ENCODE measurements at regions not wholly inside any gene's neighbourhood (a gene's known extent, or its start where the extent isn't known, plus 50 kb on each side); places are given as distances from the start of the nearest gene placed in this dataset.
"Not testable (repeated sequence)": the region's sequence is repeated elsewhere in the genome, so short reads cannot be mapped to it uniquely, and the experiment has no call there.

GRCh38 chr7:150029013-150029389 is 155.2 kb downstream of the ATP6V0E2 start:
- H3K27me3 ChIP-seq (ENCODE audit: insufficient read depth, insufficient read length); H3K4me3 ChIP-seq (ENCODE audit: insufficient read length, low read depth); H3K9me3 ChIP-seq (ENCODE audit: insufficient read depth, low read length); H3K36me3 ChIP-seq (ENCODE audit: insufficient read depth, insufficient read length, low read length); DNase-seq (ENCODE audit: low read depth, low spot score); H3K4me1 ChIP-seq (ENCODE audit: insufficient read depth, insufficient read length); H3K9ac ChIP-seq (ENCODE audit: insufficient read length, low read depth): not testable (repeated sequence)

GRCh38 chr7:150031733-150032132 is 158.0 kb downstream of the ATP6V0E2 start:
- not testable (repeated sequence) for DNase-seq (ENCODE audit: low read depth, low spot score); H3K36me3 ChIP-seq (ENCODE audit: insufficient read depth, insufficient read length, low read length); H3K9me3 ChIP-seq (ENCODE audit: insufficient read depth, low read length); H3K27me3 ChIP-seq (ENCODE audit: insufficient read depth, insufficient read length); H3K4me3 ChIP-seq (ENCODE audit: insufficient read length, low read depth); H3K9ac ChIP-seq (ENCODE audit: insufficient read length, low read depth); H3K4me1 ChIP-seq (ENCODE audit: insufficient read depth, insufficient read length)

- H3K9me3 ChIP-seq (ENCODE audit: insufficient read depth, low read length); DNase-seq (ENCODE audit: low read depth, low spot score); H3K4me3 ChIP-seq (ENCODE audit: insufficient read length, low read depth); H3K9ac ChIP-seq (ENCODE audit: insufficient read length, low read depth); H3K36me3 ChIP-seq (ENCODE audit: insufficient read depth, insufficient read length, low read length); H3K4me1 ChIP-seq (ENCODE audit: insufficient read depth, insufficient read length); H3K27me3 ChIP-seq (ENCODE audit: insufficient read depth, insufficient read length): not testable (repeated sequence)
Measured at GRCh38 chr7:150033711-150034110, 159.9 kb downstream of the ATP6V0E2 start.

- H3K36me3 ChIP-seq (ENCODE audit: insufficient read depth, insufficient read length, low read length); H3K9me3 ChIP-seq (ENCODE audit: insufficient read depth, low read length); H3K4me1 ChIP-seq (ENCODE audit: insufficient read depth, insufficient read length); DNase-seq (ENCODE audit: low read depth, low spot score); H3K9ac ChIP-seq (ENCODE audit: insufficient read length, low read depth); H3K27me3 ChIP-seq (ENCODE audit: insufficient read depth, insufficient read length); H3K4me3 ChIP-seq (ENCODE audit: insufficient read length, low read depth): not testable (repeated sequence)
Measured at GRCh38 chr7:150035769-150036168, 162.0 kb downstream of the ATP6V0E2 start.

GRCh38 chr7:150039061-150039460 is 165.3 kb downstream of the ATP6V0E2 start:
- H3K9me3 ChIP-seq (ENCODE audit: insufficient read depth, low read length); H3K9ac ChIP-seq (ENCODE audit: insufficient read length, low read depth); DNase-seq (ENCODE audit: low read depth, low spot score); H3K4me1 ChIP-seq (ENCODE audit: insufficient read depth, insufficient read length); H3K36me3 ChIP-seq (ENCODE audit: insufficient read depth, insufficient read length, low read length); H3K4me3 ChIP-seq (ENCODE audit: insufficient read length, low read depth); H3K27me3 ChIP-seq (ENCODE audit: insufficient read depth, insufficient read length): not testable (repeated sequence)

GRCh38 chr7:150042281-150042680 is 168.5 kb downstream of the ATP6V0E2 start:
- not testable (repeated sequence) for H3K27me3 ChIP-seq (ENCODE audit: insufficient read depth, insufficient read length); H3K9me3 ChIP-seq (ENCODE audit: insufficient read depth, low read length); H3K36me3 ChIP-seq (ENCODE audit: insufficient read depth, insufficient read length, low read length); H3K9ac ChIP-seq (ENCODE audit: insufficient read length, low read depth); H3K4me3 ChIP-seq (ENCODE audit: insufficient read length, low read depth); DNase-seq (ENCODE audit: low read depth, low spot score); H3K4me1 ChIP-seq (ENCODE audit: insufficient read depth, insufficient read length)

- H3K4me3 ChIP-seq (ENCODE audit: insufficient read length, low read depth); DNase-seq (ENCODE audit: low read depth, low spot score); H3K27me3 ChIP-seq (ENCODE audit: insufficient read depth, insufficient read length); H3K36me3 ChIP-seq (ENCODE audit: insufficient read depth, insufficient read length, low read length); H3K9ac ChIP-seq (ENCODE audit: insufficient read length, low read depth); H3K4me1 ChIP-seq (ENCODE audit: insufficient read depth, insufficient read length); H3K9me3 ChIP-seq (ENCODE audit: insufficient read depth, low read length): not testable (repeated sequence)
Measured at GRCh38 chr7:150044771-150045170, 171.0 kb downstream of the ATP6V0E2 start.

- not testable (repeated sequence) for H3K4me1 ChIP-seq (ENCODE audit: insufficient read depth, insufficient read length); H3K9ac ChIP-seq (ENCODE audit: insufficient read length, low read depth); H3K27me3 ChIP-seq (ENCODE audit: insufficient read depth, insufficient read length); H3K36me3 ChIP-seq (ENCODE audit: insufficient read depth, insufficient read length, low read length); H3K9me3 ChIP-seq (ENCODE audit: insufficient read depth, low read length); DNase-seq (ENCODE audit: low read depth, low spot score); H3K4me3 ChIP-seq (ENCODE audit: insufficient read length, low read depth)
Measured at GRCh38 chr7:150045596-150045995, 171.8 kb downstream of the ATP6V0E2 start.

- H3K9me3 ChIP-seq (ENCODE audit: insufficient read depth, low read length); DNase-seq (ENCODE audit: low read depth, low spot score); H3K9ac ChIP-seq (ENCODE audit: insufficient read length, low read depth); H3K4me3 ChIP-seq (ENCODE audit: insufficient read length, low read depth); H3K27me3 ChIP-seq (ENCODE audit: insufficient read depth, insufficient read length); H3K36me3 ChIP-seq (ENCODE audit: insufficient read depth, insufficient read length, low read length); H3K4me1 ChIP-seq (ENCODE audit: insufficient read depth, insufficient read length): not testable (repeated sequence)
Measured at GRCh38 chr7:150046290-150047194, 172.8 kb downstream of the ATP6V0E2 start.

- Histone ChIP-seq H3K9ac (ENCODE audit: insufficient read length, low read depth) (peak overlapping the region; percentile 50), H3K4me3 (ENCODE audit: insufficient read length, low read depth) (peak overlapping the region; percentile 28)
- not testable (repeated sequence) for H3K27me3 ChIP-seq (ENCODE audit: insufficient read depth, insufficient read length); H3K9me3 ChIP-seq (ENCODE audit: insufficient read depth, low read length); DNase-seq (ENCODE audit: low read depth, low spot score); H3K4me1 ChIP-seq (ENCODE audit: insufficient read depth, insufficient read length); H3K36me3 ChIP-seq (ENCODE audit: insufficient read depth, insufficient read length, low read length)
Measured at GRCh38 chr7:150047329-150047728, 173.6 kb downstream of the ATP6V0E2 start.

GRCh38 chr7:150047772-150048171 is 174.0 kb downstream of the ATP6V0E2 start:
- not testable (repeated sequence) for DNase-seq (ENCODE audit: low read depth, low spot score); H3K36me3 ChIP-seq (ENCODE audit: insufficient read depth, insufficient read length, low read length); H3K27me3 ChIP-seq (ENCODE audit: insufficient read depth, insufficient read length); H3K9me3 ChIP-seq (ENCODE audit: insufficient read depth, low read length); H3K4me1 ChIP-seq (ENCODE audit: insufficient read depth, insufficient read length)
- Histone ChIP-seq H3K9ac (ENCODE audit: insufficient read length, low read depth) (peak overlapping the region; percentile 42), H3K4me3 (ENCODE audit: insufficient read length, low read depth) (peak overlapping the region; percentile 21)

- not testable (repeated sequence) for DNase-seq (ENCODE audit: low read depth, low spot score); H3K27me3 ChIP-seq (ENCODE audit: insufficient read depth, insufficient read length); H3K9me3 ChIP-seq (ENCODE audit: insufficient read depth, low read length); H3K4me1 ChIP-seq (ENCODE audit: insufficient read depth, insufficient read length); H3K36me3 ChIP-seq (ENCODE audit: insufficient read depth, insufficient read length, low read length)
- H3K9ac ChIP-seq (ENCODE audit: insufficient read length, low read depth): peak overlapping the region; percentile 50
- peak overlapping the region; percentile 34 for H3K4me3 ChIP-seq (ENCODE audit: insufficient read length, low read depth)
Measured at GRCh38 chr7:150048244-150049011, 174.7 kb downstream of the ATP6V0E2 start.
